HK-2 (cell line): ENCODE measurements at regions not wholly inside any gene's neighbourhood (a gene's known extent, or its start where the extent isn't known, plus 50 kb on each side); places are given as distances from the start of the nearest gene placed in this dataset.
"Not testable (repeated sequence)": the region's sequence is repeated elsewhere in the genome, so short reads cannot be mapped to it uniquely, and the experiment has no call there.

ENCODE experiments used
- DNase-seq: peaks from one replicate; pipeline ENCODE4 v3.0.0-alpha.2; 2018; ENCODE audit not compliant: unreplicated experiment

DNA sequence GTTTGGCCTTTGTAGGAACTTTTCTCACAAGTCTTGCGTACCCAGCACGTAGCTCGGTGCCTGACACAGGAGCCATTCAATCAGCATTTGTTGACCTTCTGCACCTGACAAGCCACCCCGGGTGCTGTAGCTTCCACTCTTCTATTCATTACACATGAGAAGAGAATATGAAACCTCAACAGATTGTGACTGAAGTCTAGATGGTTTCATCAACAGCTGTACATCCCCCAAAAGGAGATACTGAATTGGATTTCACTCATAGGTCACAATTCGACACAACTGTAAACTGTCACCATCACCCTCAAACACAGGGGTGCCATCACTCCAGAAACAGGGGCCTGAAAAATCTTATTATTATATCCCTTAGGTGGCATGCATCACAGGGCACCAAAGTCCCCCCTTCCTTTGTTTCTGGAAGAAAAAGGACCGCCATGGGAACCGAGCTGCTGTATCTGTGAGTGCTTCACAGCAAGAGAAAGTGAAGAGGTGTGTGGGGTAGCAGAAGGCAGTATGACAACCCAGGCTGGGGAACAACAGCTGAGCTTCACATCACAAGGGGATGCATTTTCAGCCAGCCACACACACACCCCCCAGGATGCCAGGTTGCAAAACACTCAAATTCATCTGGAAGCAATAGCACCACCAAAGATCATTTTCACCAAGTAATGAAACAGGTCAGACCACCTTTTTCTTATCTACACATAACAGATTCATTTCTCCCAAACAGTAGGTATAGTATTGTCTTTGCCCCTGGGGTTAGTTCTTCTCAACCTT, 225.7 kb downstream of the TOMM20 start:
- no peak for DNase-seq

DNA sequence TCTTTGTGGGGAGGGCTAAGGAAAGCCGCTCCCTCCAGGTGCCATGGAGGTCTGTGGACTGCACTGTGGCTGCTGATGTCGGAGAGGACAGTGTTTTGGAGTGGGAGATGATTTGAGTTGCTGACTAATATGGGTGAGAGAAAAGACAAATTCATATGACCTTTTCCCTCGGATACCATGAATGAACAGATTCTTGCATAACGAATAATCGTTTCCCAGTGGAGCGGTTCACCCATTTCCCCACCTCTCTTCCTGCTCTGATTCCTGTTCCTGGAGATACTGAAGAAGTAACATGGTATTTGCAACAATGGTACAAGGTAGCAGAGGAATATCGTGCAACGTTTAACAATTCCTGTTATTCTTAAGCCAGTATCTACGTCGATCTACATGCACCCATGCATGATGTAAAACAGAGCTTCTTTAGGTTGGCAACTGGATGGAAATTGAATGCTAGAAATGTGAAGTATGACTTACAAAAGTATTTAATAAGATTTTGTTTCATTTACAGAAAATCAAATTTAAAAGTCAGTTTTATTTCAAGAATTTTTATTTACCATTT, 227.1 kb downstream of the TOMM20 start:
- no peak for DNase-seq

DNA sequence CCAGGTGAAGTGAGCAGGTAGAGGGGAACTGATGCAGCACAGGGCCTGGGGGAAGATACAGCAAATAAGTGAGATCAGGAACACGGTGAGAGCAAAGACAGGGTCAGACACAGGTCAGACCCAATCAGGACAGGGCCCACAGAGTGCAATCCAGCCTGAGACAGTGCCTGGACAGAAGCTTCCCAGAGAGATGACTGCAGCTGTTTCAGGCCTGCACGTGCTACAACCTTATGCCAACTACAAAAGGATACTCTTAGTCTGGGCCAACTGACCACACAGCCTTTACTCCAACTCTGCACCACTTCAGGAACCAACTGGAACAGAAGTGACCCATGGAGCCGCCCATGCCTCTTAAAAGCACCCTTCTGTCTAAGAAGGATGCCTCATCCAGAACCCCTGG, 228.0 kb downstream of the TOMM20 start:
- DNase-seq: no peak

DNA sequence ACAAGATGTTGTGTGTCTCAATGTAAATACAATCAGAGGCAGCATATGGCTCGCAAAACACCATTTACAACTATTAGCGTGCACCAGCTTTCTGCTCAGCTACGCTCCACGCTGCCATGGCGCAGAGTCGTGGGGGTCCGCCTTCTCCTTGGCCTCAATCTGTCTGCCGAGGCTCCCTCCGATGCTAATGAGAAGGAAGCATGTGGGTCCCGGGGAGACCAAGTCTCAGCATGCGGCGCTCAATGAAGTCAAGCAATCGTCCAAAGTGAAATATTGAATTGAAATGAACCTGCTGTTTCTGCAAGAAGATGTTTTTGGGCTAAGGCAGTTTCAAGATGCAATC, 228.9 kb downstream of the TOMM20 start:
- DNase-seq: no peak

DNA sequence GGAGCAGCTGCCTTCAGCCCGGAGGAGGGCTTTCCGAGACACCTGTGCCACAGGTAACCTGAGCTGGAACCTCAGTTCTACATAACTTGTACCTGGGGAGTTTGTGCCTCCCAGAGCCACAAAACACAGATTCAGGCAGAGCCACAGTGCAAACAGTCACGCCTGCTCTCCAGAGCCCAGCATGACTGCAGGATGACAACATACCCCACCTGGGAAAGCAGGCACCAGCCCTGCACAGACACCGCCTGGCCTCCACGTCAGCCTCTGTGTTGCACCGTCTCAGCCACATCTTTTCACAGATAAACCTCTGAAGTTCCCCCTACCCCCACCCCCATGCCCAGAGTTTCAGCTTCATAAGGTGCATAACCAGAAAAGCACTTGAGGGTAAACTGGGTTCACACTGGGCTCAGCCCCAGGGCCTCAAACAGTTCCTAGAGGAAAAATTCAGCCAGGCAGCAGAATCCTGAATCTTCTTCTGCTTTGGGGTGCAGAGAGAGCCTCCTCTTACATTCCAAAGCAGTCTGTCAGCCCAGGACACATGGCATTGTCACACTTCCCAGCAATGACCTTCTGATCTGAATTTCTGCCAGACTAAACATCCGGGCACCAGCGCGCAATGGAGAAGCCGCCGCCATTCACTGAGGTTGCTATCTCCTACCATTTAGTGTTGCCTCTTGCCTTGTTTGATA, 229.5 kb downstream of the TOMM20 start:
- no peak for DNase-seq

DNA sequence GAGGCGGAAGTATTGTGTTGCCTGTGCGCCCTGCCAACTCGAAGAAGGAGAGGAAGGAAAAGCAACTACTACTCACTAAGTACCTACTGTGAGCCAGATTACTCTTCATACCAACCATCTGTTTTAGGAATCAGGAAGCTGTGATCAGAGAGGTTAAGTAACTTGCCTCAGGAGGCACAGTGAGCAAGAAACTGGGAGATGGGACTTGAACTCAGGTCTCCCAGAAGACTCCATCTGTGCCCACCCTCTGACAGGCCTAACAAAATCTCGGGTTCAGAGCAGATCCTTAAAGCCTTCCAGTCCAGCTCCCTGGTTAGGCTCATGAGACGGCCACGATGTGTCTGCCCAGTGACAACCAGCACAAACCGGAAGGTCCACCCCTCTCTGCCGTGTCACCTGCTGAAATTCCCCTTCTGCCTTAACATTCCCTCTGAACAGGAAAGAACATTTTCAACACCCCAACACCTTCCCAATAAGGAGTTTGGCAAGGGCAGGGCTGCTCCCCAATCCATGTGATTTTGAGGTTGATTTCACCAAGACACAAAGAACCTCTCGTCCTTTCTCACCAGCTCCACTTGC, 230.1 kb downstream of the TOMM20 start:
- no peak for DNase-seq

DNA sequence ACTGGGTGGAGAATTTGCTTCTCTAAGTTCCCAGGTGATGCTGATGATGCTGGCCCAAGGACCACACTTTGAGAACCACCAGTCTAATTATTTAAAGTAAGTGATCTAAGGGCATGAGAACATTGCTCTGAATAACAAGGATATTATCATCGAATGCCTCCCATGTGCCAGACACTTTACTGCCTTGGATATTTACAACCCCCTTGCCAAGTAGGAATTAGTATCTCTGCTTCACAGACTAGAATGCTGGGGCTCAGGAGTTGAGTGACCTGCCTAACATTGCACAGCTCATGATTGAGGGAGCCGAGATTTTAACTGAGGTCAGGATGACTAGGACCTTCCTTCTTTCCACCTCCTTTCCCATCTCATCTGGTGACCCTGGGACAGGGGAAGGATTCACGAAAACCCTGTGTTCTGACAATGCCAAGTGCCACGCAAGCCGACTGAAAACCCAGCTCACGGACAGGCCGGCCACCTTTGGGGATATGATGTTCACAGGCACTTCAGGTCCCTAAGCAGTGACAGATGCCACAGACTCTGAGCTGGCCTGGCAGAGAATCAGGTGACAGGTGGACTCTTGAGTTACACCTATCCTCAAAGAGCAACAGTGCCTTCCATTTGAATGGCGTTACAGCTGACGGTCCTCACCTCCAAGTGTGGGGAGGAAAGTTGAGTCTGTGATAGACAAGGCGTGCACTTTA, 230.7 kb downstream of the TOMM20 start:
- no peak for DNase-seq

DNA sequence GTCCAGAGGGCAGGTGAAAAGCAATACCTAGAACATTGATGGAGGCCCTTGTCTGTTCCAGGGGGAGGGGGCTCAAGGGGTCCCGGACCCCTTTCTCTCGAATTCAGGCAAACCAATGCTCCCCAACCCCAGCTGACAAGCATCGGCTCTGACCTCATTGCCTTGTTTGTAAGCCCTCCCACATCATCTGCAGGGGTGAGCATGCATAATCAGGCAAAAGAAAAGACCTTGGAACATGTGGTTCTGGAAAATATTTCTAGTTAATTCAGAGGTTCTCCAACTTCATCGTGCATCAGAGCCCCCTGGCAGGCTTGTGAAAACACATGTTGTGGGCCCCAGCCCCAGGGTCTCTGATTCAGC, 231.3 kb downstream of the TOMM20 start:
- no peak for DNase-seq

DNA sequence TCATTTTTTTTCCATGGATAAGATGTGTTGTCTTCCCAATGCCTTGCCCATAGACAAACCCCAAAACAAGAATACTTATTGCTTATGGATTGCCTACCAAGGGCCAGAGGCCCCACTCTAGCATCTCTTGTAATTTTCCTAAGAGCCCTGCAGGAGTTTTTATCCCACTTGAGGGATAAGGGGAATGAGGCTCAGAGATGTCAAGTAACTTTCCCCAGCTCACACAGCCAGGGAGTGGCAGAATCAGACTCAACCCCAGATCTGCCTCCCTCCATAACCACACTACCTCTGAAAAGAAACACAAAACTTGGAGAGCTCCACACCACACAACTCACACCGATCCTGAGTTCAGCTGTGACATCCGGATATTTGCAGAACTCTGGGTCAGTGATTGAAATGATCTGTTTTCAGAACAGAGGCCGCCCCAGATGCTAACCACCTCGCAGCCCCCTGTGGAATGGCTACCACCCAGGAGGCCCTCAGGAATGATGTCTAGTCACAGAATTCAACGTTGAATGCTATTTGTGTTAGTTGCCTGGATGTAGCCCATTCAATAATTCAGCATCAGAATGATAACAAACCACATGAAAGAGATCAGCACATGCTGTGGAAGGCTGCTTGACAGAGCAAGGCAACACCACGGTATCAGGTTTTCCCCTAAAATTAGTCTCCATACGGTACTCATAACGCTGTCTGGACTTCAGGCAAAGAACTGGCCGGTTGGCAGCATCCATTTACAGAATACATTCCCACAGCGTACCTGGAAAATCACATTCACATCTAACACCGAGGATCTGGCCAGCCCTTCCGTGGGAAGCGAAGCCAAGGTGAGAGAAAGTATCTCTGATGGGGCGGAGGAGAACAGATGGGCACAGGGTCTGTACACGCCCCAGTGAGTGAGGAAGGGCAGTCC, 231.9 kb downstream of the TOMM20 start:
- no peak for DNase-seq

DNA sequence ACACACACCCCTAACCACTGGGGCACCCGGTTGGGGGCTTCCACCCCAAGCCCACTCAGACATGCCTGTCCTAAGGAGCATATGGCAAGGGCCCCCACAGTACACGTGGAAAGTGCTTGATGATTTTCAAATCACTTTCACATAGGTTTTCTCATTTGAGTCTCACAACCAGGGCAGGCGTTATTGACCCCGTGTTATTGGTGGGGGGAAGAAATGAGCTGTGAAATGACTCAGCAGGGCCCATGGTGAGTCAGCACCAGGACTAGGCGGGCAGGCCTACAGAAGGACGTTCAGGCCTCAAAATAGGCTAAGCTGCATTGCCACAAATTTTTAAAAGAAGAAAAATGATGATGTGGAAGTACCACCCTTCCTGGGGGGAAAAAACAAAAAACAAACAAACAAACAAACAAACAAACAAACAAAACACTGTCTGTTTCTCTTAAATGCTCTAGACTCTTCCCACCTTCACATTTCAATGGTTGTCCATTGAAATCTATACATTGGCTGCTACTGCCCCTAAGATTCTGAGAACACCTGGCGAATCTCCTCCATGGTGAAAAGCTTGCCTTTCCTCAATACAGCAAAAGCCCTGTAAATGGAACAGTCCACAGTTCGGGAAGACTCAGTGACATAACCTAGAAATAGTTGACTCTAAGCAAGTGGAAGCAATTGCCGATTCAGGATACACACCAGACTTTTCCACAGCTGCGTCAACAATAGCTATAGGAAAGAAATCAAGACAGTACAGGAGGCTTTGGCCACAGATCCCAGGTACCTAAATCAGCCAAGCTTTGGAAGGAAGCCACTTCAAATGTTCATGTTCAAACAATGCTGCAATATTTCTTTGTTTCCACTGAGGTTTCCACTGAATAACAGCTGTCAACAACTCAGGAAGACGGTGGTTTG, 234.7 kb downstream of the TOMM20 start:
- DNase-seq: peak; percentile 52

DNA sequence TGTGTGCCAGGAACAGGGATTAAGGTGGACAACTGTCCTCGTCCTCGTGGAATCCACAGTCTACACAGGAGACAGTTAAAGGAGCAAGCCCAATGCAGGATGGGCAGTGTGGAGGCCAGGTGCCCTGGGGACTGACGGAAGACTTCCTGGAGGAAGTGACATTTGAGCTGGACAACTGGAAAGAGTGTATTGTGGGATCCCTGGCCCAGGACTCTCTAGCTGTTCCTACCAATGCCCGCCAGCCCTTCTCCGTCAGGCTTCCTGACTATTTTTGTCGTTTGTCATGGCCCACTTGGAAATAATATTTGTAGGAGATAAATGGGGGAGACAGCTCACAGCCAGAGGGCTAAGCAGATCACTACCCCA, 235.3 kb downstream of the TOMM20 start:
- DNase-seq: no peak

DNA sequence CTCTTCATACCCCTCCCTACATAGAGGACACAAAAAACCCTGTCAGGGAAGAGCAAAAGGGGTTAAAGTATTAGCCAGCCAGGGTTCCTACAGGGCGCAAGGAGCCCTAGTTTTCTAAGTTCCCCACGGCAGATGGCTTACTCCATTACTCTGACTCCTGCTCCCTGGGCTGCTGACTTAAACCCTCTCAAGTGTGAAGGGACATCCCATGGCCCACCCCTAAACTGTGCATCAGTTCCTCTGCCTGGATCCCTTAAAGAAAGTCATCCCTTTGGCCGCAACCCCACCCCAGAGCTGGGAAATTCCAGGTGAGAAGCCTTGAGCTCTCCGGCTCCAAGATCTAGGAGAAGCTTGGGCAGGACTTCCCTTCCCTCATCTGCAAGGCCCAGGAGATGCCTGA, 236.0 kb downstream of the TOMM20 start:
- DNase-seq: no peak

DNA sequence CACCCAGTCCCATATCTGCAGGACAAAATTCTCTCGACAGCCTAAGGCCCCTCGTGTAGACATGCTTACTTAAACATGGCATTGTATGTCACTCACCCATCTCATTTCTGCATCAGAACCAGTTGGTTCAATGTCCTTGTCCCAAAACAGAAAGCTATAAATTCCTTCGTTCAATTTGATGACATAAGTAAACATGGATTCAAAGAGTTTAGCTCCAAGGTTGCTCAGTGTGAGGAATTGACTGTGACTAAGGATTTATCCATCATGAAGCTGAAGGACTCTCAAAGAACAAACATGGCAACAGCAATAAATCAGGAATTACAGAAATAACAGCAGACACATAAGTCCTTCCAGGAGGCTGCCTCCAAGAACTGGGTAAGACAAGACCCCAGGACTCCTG, 237.2 kb downstream of the TOMM20 start:
- no peak for DNase-seq

DNA sequence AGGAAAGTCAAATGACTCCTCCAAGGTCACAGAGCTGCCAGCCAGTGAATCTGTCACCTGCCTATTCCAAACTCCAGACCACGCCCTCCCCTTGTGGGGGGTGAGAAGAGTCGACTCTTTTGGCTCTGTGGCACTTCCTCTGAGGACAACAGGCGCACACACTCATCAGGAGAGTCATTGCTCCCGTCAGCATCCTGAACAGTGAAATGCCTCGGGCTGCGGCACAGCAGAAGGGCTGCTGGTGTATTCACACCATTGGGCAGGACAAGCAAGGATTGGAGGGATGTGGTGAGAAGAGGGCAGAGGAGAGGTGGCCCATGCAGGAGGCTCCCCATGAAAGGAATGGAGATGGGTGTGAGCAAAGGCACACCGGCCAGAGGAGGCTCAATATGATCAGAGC, 239.0 kb downstream of the TOMM20 start:
- DNase-seq: no peak

DNA sequence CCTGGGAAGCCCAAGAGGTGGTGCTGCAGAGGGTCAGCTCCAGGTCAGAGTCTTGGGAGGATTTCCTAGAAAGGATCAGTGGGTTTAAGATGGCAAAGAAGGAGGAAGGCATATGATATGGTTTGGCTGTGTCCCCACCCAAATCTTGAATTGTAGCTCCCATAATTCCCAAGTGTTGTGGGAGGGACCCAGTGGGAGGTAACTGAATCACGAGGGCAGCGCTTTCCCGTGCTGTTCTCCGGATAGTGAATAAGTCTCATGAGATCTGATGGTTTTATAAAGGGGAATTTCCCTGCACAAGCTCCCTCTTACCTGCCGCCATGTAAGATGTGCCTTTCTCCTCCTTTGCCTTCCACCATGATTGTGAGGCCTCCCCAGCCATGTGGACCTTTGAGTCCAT, 240.4 kb downstream of the TOMM20 start:
- not testable (repeated sequence) for DNase-seq

DNA sequence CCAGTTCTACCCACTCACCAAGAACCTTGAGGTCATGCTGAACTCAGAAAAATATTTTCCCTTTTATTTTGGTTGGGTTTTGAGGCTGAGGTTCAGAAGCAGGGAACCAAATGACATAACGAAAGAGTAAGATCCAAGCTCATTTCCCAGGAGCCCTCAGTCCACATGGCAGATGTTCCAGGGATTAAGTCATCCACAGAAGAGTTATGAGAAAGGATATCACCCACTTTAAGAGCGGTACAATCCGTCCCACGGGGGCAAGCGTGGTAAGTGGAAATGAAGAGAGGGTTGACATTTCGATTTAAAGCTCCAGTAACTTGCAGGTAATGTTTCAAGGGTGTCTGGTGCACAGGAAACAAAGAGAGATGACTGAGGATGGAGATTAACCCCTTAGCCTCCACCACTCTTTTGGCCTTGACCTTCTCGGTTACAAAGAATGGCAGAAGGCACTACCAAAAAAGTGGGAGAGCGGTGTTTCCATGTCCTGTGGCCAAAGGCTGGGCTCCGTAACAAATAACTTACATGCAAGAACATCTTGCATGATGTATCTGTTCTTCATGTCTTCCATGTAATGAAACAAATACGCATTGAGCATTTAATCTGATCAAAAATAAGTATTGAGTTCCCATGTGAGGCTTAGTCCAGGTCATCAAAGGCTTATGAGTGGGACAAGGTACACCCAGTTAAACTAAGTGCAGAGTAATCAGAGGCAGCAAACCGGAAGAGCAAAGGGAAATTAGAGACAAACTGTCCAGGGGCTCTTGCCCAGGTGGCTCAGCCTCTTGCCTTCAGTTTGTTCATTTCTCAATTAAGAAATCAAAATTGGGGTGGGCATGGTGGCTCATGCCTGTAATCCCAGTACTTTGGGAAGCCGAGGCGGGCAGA, 241.4 kb downstream of the TOMM20 start:
- DNase-seq: no peak

DNA sequence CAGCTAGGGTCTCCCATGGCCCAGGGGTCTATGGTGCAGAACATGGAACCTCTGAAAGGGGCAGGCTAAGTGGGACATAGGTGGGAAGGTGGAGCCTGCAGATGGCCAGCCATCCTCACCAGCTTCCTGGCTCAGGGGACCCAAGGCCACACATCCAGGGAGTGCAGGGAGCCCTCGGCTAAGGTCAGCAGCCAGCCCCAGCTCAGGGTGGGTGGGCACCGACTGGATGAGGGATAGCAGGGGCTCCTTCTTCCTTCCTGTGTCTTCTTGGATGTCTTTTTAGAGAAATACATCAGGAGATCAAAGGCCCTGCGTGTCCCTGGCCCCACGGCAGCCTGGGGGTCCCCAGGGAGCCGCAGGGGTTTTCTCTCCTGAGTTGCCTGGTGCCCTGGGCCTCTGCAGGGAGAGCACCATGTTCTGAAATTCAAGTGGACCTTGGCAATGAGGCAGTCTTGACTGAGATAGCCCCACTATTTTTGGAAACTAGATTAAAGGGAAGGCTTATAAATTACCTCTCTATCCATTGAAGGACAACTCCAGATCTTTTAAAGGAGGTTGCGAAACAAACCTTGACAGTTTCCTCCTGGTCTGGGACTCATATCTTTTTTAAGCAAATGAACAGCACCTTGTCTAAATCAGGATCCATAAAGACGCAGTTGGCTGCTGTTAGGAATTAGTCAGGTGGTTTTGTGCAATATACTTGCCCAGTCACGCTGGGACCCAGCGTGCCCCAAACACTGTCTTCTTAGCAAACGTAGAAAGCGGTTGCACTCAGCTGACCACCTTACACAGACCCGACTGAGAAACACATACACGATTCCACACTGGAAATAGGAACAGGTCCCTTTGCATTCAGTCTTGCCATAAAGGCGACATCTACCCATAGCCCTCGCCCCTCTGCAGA, 242.3 kb downstream of the TOMM20 start:
- no peak for DNase-seq

DNA sequence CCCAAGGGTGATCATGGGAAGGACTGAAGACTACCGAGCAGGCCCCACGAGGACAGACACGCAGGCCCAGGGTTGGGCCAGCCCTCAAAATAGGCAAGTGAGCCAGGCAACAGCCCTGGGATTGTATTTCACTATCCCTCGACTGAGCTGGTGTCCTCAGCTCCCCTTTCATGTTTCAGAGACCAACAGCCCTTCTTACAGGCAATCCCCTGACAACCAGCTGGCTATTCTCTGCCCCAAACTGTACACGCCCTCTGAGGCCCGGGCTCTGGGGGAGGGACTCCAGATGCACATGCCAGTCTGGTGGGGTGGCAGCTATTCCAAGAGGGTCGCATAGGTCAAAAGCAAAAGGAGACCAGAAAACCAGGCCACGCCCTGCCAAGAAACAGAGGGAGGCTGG, 243.0 kb downstream of the TOMM20 start:
- DNase-seq: no peak
